ENCODE measurements at regions not wholly inside any gene's neighbourhood (a gene's known extent, or its start where the extent isn't known, plus 50 kb on each side); places are given as distances from the start of the nearest gene placed in this dataset.
A peak's percentile ranks its signal among the peaks of the same experiment; 100 is the strongest.

GRCh38 chr6:113397236-113397635 lies 459.9 kb upstream of the MARCKS start:
- H3K36me3 ChIP-seq (ENCODE audit: control insufficient read depth, insufficient read depth, low read length) = no peaks in the 10 kb centered on the region
- TF ChIP-seq CTCF (IDR thresholded peaks at IDR 0.05; ENCODE audit: insufficient read depth, low read depth, low read length) = no peak
- ChIA-PET CTCF (interaction anchor here (1.7 kb wide), 1 partner anchor 17 kb away, joined by 4 read pairs; no protein-coding TSS in a partner anchor), POLR2A (no interaction called here)
- no peak for DNase-seq (ENCODE audit: low read depth)
- no peaks in the 10 kb centered on the region for H3K27me3 ChIP-seq (ENCODE audit: control insufficient read depth, insufficient read depth, low read length)
- no peak overlapping the region for H3K4me3 ChIP-seq (ENCODE audit: low read depth, low read length)

- no peak for TF ChIP-seq CTCF (IDR thresholded peaks at IDR 0.05; ENCODE audit: insufficient read depth, low read depth, low read length)
- no peaks in the 10 kb centered on the region for H3K27me3 ChIP-seq (ENCODE audit: control insufficient read depth, insufficient read depth, low read length)
- POLR2A ChIA-PET = no interaction called here
- no peak overlapping the region for H3K4me3 ChIP-seq (ENCODE audit: low read depth, low read length)
- no peaks in the 10 kb centered on the region for H3K36me3 ChIP-seq (ENCODE audit: control insufficient read depth, insufficient read depth, low read length)
- no peak for DNase-seq (ENCODE audit: low read depth)
- CTCF ChIA-PET = no interaction called here
Measured at GRCh38 chr6:113401231-113401630, 455.9 kb upstream of the MARCKS start.

GRCh38 chr6:113402544-113402943 lies 454.6 kb upstream of the MARCKS start:
- no peak overlapping the region for H3K4me3 ChIP-seq (ENCODE audit: low read depth, low read length)
- ChIA-PET CTCF (no interaction called here), POLR2A (no interaction called here)
- no peaks in the 10 kb centered on the region for H3K27me3 ChIP-seq (ENCODE audit: control insufficient read depth, insufficient read depth, low read length)
- DNase-seq (ENCODE audit: low read depth) = no peak
- H3K36me3 ChIP-seq (ENCODE audit: control insufficient read depth, insufficient read depth, low read length) = no peaks in the 10 kb centered on the region
- TF ChIP-seq CTCF (IDR thresholded peaks at IDR 0.05; ENCODE audit: insufficient read depth, low read depth, low read length) = no peak

- DNase-seq (ENCODE audit: low read depth) = no peak
- ChIA-PET CTCF (no interaction called here), POLR2A (no interaction called here)
- no peak overlapping the region for H3K4me3 ChIP-seq (ENCODE audit: low read depth, low read length)
- TF ChIP-seq CTCF (IDR thresholded peaks at IDR 0.05; ENCODE audit: insufficient read depth, low read depth, low read length) = no peak
- H3K27me3 ChIP-seq (ENCODE audit: control insufficient read depth, insufficient read depth, low read length) = no peaks in the 10 kb centered on the region
- no peaks in the 10 kb centered on the region for H3K36me3 ChIP-seq (ENCODE audit: control insufficient read depth, insufficient read depth, low read length)
Measured at GRCh38 chr6:113403966-113404595, 453.1 kb upstream of the MARCKS start.

- no peak overlapping the region for H3K4me3 ChIP-seq (ENCODE audit: low read depth, low read length)
- POLR2A ChIA-PET = no interaction called here
- CTCF ChIA-PET = interaction anchor here (0.6 to 1.5 kb wide), 2 partner anchors 9 to 461 kb away, joined by 3 to 5 read pairs; no protein-coding TSS in a partner anchor
- peak; percentile 34 for DNase-seq (ENCODE audit: low read depth)
- no peak for TF ChIP-seq CTCF (IDR thresholded peaks at IDR 0.05; ENCODE audit: insufficient read depth, low read depth, low read length)
- no peaks in the 10 kb centered on the region for H3K27me3 ChIP-seq (ENCODE audit: control insufficient read depth, insufficient read depth, low read length)
- no peaks in the 10 kb centered on the region for H3K36me3 ChIP-seq (ENCODE audit: control insufficient read depth, insufficient read depth, low read length)
Measured at GRCh38 chr6:113405326-113406047, 451.7 kb upstream of the MARCKS start.

Data from BJ (cell line).